ENCODE measurements at regions not wholly inside any gene's neighbourhood (a gene's known extent, or its start where the extent isn't known, plus 50 kb on each side); places are given as distances from the start of the nearest gene placed in this dataset.

DNA sequence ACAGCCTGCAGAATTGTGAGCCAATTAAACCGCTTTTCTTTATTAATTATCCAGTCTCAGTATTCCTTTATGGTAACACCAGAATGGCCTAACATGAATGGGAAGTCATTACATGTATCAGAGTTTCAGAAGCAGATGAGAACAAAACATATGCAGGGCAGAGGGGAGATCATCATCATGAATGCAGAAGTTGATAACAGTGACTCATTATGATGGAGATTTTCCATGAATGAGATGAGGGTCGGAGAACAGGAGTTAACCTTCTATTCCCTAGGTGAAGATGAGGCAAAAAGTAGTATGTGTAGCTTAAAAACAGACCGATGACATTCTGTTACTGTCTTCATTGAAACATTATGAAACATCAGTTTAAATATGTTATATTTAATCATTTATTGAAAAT lies 59.5 kb upstream of the PPM1B start:
- TF ChIP-seq, protein P1, sequence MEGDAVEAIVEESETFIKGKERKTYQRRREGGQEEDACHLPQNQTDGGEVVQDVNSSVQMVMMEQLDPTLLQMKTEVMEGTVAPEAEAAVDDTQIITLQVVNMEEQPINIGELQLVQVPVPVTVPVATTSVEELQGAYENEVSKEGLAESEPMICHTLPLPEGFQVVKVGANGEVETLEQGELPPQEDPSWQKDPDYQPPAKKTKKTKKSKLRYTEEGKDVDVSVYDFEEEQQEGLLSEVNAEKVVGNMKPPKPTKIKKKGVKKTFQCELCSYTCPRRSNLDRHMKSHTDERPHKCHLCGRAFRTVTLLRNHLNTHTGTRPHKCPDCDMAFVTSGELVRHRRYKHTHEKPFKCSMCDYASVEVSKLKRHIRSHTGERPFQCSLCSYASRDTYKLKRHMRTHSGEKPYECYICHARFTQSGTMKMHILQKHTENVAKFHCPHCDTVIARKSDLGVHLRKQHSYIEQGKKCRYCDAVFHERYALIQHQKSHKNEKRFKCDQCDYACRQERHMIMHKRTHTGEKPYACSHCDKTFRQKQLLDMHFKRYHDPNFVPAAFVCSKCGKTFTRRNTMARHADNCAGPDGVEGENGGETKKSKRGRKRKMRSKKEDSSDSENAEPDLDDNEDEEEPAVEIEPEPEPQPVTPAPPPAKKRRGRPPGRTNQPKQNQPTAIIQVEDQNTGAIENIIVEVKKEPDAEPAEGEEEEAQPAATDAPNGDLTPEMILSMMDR (IDR thresholded peaks at IDR 0.05): no peak
- TF ChIP-seq POLR2AphosphoS5 (IDR thresholded peaks at IDR 0.05; ENCODE audit: insufficient read depth in 1 of 2, low read depth in 1 of 2): no peak
- TF ChIP-seq POLR2A (IDR thresholded peaks at IDR 0.05): no peak

Data from vagina (tissue), 2 donors.